Islet of Langerhans (tissue), 1 donor: ENCODE measurements at regions not wholly inside any gene's neighbourhood (a gene's known extent, or its start where the extent isn't known, plus 50 kb on each side); places are given as distances from the start of the nearest gene placed in this dataset.

Experiments used
- FAIRE-seq: peaks from one replicate; lab custom pipeline; 2011; peaks lifted over from hg19 to GRCh38; lab: Jason Lieb, UNC

DNA sequence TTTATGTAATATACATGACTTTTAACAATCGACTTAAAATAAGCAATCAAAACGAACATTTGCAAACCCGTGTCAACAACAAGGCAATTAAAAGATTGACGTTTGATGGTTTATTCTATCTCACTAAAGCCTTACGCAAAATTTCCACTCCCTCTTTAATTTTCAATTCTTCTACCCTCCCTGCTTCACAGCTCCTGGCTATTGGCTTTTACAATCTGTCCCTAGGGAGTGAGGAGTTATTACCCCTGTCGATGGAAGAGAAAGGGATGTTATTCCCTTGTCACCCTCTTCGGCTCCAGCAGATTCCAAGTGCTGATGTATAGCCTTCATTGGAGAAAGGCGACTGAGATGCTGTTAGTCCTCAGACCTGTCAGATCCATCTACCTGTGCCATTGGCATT is 161.3 kb downstream of the ZNF281 start:
- FAIRE-seq, result no peak

GRCh38 chr1:200247518-200247917 is 162.3 kb downstream of the ZNF281 start:
- FAIRE-seq, result no peak

DNA sequence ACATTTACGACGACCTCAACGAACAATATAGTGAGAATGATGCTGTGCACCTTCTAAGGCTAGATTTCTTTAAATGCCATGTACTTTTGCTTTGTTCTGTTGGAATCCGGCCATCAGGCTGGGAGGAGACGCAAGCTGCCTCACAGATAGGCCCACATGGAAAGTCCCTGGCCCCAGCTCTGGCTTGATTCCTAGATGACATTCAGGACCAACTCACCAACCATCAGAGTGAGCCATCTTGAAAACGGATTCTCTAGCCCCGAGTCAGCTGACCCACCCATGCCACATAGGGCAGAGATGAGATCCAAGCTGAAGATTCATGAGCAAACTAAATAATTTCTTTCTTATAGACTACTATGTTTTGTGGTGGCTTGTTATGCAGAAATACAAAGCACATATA is 164.4 kb downstream of the ZNF281 start:
- no peak for FAIRE-seq

DNA sequence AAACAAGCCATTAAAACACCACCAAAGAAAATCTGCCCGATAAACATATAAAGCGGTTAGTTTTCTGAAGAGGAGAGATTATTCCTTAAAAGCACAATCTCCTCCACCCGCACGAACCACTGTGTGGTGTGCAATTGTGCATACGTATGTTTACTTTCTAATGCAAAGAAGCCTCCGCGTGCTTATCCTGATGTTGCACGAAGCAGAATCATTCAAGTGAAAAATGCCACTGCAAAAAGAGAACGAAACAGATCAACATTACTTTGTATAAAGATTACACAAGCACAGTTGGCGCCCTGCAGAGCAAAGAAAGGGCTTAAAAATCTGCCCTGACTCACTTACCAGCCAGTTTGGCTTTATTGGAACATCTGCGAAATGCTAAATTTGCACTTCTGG is 166.8 kb downstream of the ZNF281 start:
- no peak for FAIRE-seq

- FAIRE-seq, result no peak
These were observed 167.5 kb downstream of the ZNF281 start for GRCh38 chr1:200242110-200243041.

DNA sequence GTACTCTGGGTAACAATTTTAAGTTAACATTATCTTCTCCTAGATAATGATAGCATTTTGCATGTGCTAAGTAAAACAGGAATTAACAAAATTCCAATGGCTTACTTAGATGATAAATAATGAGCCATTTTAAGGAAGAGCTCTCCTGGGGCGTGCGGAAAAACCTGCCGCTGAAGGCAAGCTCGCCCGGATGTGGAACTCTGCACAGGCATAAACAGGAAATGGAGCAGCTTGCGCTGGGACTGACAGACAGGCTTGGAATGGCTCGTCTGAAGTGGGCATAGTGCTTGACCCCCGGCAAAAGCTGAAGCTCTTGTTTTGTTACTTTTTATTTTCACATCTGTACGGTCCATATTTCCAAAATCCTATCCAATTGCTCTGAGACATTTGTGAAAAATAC is 169.2 kb downstream of the ZNF281 start:
- FAIRE-seq, result no peak

DNA sequence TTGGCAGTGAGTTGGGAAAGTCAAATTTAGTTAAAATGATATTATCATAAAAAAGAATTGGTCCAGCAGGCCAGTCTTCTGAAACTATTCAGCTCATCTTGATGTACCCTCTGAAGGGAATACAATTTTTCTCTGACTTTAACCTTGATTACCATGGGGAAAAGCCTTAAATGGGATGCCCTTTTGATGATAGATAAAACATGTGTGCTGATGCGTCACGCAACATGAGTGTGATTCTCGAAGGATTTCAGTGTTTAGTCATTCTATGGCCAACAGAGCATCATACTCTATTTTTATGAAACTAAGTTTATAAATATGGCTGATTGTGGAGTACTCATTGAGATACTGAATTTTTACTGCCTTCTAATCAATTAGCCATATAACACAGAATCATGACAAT is 171.5 kb downstream of the ZNF281 start:
- FAIRE-seq, result no peak

GRCh38 chr1:200237066-200237465 is 172.8 kb downstream of the ZNF281 start:
- no peak for FAIRE-seq

- no peak for FAIRE-seq
These were observed 174.9 kb downstream of the ZNF281 start for GRCh38 chr1:200234938-200235337.

DNA sequence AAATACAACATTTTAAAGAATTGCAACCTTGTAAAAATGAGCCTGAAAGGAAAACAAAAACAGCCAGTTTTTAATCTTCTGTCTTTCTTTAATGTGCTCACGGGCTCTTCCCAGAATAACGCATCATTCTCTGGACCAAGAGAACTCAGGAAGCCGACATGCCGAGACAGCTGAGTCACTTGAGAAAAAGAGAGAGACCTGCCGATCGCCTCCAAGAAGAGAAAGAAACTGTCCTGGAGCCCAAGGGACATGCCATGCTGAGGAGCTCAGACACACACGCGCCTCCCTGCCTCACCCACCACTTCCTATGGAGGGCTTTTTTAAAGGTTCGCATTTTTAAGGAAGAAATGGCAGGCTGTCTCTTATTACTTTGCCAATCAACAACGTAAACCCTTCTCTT is 176.4 kb downstream of the ZNF281 start:
- no peak for FAIRE-seq

DNA sequence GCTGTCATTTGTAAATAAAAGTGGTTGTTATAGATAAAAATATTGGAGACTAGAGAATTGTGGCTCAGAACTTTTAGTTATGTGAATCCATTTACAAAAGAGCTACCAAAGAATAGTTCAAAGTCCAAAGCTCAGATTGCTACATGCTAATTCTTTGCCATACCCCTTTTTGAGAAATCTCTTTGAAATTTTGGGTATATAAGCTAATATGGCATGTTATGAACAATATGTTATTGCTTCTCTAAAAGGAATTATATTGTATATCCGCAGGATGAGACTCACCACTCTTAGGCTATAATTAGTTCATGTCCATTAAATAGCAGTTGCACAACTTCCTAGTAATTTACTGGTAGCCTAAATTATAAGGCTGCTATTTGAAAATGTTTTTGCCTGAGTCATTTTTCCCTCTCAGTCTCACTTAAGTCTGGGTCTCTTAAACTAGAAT is 178.0 kb downstream of the ZNF281 start:
- no peak for FAIRE-seq

DNA sequence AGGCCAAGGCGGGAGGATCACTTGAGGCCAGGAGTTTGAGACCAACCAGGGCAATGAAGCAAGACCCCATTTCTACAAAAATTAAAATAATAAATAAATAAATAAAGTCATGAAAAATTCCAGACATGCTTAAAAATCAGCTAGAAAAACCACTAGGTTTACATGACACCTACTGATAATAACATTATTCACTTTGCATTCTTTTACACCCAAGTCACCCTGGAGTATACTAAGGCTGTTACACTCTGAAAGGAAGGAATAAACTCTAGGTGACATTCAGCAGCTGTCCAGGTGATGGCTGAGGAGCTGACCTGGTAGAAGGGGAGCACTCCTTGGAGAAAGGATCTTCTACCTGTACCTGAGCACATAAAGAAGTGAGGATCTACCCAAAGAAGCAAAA is 179.2 kb downstream of the ZNF281 start:
- FAIRE-seq, result no peak

DNA sequence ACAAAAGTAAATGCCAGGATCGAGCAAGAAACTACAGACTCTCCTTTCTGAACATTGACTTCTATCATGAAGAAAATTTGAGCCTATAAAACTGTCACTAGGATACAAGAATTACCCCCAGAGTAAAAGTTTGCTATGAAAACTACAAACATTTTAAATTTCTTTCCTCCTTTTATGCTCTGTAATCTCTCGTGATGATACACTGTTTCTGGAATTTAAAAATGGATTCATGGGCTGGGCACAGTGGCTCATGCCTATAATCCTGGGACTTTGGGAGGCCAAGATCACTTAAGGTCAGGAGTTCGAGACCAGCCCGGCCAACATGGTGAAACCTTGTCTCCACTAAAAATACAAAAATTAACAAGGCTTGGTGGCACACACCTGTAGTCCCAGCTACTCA is 181.3 kb downstream of the ZNF281 start:
- no peak for FAIRE-seq

GRCh38 chr1:200228081-200228480 is 181.8 kb downstream of the ZNF281 start:
- no peak for FAIRE-seq
